NCI-H1694 (cell line): ENCODE measurements at regions not wholly inside any gene's neighbourhood (a gene's known extent, or its start where the extent isn't known, plus 50 kb on each side); places are given as distances from the start of the nearest gene placed in this dataset.

Source experiments
- DNase-seq: peaks from one replicate; lab custom pipeline; 2025; lab: John Stamatoyannopoulos, UW

- no peak for DNase-seq
Measured at GRCh38 chr2:60047944-60048525, 505.4 kb downstream of the BCL11A start.

DNA sequence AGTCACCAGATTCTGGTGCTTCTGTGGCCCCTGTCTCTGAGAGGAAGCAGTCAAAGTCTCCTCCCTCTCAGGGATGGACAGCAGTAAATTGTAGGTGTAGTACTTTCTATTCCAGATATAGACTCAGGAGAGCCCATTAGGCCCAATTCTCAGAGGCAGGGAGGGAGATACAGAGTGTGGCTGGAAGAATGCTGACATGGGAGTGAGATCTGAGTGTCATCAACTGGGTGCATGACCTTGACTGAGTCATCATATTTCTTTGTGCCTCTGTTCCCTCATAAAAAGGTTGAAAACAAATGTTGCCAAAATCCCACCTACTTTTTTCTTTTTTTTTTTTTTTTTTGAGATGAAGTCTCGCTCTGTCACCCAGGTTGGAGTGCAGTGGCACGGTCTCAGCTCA is 506.1 kb downstream of the BCL11A start:
- DNase-seq = no peak

DNA sequence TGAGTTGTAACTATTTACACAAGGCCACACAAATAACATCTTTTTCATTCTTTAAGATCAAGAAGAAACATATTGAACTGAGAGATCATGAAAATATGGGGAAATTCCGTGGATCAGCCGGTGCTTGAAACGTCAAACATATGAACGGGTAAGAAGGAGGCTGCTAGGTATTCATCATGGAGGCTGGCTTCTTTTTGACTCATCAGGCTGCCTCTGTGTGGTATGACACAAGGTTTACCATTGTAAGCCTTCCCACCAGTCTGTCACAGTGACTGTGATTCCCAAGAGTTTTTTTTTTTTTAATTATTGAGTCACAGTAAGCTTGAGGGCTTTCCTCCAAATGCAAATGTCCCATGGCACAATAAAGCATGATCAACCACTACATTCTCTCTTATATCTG is 506.9 kb downstream of the BCL11A start:
- no peak for DNase-seq

GRCh38 chr2:60045456-60045855 is 508.0 kb downstream of the BCL11A start:
- no peak for DNase-seq

DNA sequence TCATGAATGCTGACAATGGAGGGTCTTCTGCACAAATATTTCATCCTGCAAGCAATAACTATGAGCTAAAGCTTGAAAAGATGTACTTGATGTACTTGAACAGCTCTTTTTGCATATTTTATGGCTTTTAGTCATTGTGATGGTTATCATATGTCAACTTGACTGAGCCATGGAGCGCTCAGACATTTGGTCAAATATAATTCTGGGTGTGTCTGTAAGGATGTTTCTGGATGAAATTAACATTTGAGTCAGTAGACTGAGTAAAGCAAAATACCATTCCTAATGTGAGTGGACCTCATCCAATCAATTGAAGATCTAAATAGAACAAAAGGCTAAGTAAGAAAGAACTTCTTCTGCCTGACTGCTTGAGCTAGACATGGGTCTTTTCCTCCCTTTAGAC is 509.0 kb downstream of the BCL11A start:
- DNase-seq = no peak

GRCh38 chr2:60042023-60042422 is 511.4 kb downstream of the BCL11A start:
- no peak for DNase-seq

DNA sequence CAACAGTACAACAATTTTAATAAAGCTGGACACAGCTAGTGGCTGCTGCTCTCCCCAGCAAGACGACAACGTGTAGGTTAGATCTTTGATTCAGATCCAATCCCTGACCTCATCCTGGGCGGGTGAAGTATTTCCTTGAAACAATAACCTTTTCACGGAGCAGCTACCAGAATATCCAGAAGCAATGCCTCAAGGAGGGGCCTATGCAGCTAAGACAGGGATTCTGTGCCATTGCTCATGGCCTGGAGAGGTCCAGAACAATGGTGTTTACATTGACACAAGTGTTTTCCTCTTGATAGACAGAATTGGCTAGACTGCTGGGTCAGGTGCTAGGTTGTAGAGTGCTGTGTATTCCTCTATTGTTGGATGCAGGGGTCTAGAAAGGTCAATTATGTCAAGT is 520.1 kb downstream of the BCL11A start:
- DNase-seq = no peak

GRCh38 chr2:60029566-60029883 is 523.9 kb downstream of the BCL11A start:
- no peak for DNase-seq

- DNase-seq = no peak
Measured at GRCh38 chr2:60028849-60029565, 524.4 kb downstream of the BCL11A start.

DNA sequence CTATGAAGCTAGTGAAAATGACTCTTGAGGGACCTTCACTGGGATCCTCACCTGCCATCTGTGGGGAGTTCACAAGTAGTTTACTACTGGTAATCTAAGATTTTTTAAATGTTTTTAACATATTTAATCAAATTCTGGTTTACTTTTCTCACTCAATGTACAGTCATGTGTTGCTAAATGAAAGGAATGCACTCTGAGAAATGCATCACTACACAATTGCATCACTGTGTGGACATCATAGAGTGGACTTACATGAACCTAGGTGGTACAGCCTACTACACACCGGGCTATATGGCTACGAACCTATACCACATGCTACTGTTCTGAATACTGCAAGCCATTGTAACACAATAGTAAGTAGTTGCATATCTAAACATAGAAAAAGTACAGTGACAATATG is 528.0 kb downstream of the BCL11A start:
- no peak for DNase-seq

DNA sequence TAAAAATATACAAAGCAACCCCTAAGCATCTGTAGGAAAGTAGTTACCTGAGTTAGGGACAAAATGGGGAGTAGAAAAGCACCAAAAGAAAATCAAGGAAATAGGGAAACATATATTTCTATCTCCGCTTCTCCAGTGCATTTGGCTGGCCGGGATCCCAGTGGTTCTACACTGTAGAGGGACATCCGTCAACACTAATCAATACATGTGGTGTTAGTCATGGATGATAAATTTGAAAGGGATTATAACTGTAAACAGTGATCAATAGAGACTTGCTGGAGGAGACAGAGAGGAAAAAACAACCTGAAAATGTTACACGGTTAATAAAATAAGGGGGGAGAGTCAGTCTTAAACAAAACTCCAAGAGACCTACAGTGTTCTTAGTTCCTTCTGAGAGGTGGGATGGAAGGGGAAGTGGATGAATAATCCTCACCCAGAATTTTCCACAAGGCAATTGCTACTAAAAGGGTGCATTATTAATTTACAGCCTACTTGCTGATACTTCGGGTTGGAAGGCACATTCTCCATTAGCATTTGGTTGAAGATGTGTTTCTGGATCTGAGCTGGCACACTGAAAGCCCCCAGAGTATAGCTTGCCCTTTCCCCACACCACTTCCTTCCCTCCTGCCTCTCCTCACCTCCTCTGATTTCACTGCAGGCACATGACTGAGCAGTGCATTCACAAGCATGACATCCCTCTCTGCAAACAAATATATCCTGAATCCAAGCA is 530.0 kb downstream of the BCL11A start:
- DNase-seq = no peak

DNA sequence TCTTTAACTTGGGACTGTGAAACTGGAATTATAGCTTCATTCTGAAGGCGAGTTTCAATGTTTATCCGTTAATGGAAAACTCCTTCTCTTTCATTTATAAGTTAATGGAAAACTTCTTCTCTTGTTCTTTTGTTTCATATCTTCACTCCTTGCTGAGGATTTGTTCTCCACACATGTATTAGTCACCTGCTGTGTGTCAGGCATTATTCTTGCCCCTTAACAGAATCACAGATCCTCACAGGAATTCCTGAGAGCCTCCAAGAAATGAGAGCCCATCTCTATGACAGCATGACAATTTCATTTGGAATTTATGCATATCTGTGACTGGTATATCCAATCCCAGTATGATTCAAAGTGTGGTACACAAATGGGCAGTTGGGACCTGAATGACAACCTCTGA is 545.8 kb downstream of the BCL11A start:
- no peak for DNase-seq

- no peak for DNase-seq
Measured at GRCh38 chr2:60003076-60003475, 550.4 kb downstream of the BCL11A start.

GRCh38 chr2:60002183-60002867 is 551.1 kb downstream of the BCL11A start:
- DNase-seq = no peak

- no peak for DNase-seq
Measured at GRCh38 chr2:60000686-60001085, 552.8 kb downstream of the BCL11A start.

- DNase-seq = no peak
Measured at GRCh38 chr2:59998324-59998723, 555.1 kb downstream of the BCL11A start.

DNA sequence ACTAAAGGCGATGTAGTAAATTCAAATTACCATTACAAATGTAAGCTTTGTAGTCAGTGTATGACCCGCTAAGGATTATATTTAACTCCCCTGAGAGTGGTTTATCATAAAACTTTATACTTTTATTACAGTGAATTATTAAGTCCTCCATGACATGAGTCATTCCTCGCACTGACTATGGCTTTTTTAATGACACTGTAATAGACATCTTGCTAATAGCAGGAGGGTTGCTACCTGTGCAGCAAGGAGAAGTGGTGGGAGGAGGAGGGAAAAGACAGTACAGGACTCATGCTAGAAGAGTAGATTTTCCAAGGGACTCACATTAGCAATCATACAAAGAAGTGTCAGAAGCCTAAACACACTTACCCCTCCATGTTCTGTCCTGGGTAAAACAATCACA is 556.1 kb downstream of the BCL11A start:
- no peak for DNase-seq

GRCh38 chr2:59996855-59997254 is 556.6 kb downstream of the BCL11A start:
- DNase-seq = no peak

DNA sequence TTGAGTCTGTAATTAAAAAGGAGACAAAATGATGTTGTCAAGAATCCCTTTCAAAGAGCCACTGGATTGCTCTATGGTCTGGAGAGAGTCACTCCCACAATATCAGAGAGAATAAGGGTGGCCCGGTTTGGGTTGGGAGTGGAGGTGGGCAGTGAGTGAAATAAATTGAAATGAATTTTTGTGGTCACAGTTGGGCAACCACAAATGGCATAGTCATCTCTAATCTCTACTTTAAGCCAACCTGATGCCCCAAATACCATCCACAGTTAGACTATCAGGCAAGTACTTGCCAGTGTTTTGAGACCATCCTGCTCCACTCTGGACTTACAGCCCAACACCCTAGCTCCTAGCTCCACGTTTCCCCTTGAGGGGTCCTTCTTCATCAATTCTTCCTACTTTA is 559.7 kb downstream of the BCL11A start:
- no peak for DNase-seq

- no peak for DNase-seq
Measured at GRCh38 chr2:59988341-59988740, 565.1 kb downstream of the BCL11A start.

DNA sequence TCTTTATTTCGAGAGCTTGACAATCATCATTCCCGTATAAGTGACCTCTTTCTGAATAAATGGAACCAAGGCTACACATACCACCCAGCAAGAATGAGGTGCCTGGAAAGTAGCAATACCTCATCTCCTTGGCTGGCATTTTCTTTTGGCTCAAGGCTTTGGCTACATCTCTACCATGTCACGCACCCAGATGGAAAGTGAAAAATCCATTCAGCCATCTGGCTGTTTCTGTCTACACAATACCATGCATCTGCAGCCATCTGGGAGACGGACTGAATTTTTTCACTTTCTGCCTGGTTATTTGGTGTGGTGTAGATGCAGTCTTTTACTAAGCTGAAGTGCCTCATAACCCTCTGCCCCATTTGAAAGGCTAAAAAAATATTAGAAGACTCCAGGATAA is 566.9 kb downstream of the BCL11A start:
- peak; percentile 8 for DNase-seq

DNA sequence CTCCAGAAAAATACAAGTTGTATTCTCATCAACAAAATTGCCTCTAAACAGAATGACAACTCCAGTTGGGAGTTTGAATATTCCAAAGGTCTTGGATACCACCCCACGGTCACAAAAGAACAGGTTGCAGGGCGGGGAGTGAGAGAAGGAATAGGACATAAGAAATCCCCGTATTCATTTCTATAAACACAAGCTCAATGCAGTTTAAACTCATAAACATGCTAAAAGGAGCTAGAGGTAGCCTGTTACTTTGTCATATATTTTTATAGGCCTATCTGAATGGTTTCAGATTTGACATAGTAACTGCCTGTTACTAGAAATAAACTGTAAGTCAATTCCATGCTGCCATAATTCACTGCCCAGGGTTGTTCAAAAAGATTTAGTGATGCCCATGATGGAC is 567.5 kb downstream of the BCL11A start:
- no peak for DNase-seq
